ENCODE measurements at regions not wholly inside any gene's neighbourhood (a gene's known extent, or its start where the extent isn't known, plus 50 kb on each side); places are given as distances from the start of the nearest gene placed in this dataset.
A peak's percentile ranks its signal among the peaks of the same experiment; 100 is the strongest.
"Not testable (repeated sequence)": the region's sequence is repeated elsewhere in the genome, so short reads cannot be mapped to it uniquely, and the experiment has no call there.

GRCh38 chr13:62524498-62524897 lies 1108.8 kb upstream of the PCDH20 start:
- DNase-seq: no peak

- DNase-seq: no peak
Measured at GRCh38 chr13:62524061-62524460, 1108.4 kb upstream of the PCDH20 start.

- DNase-seq: peak; percentile 34 to 43
Measured at GRCh38 chr13:62512194-62513141, 1096.8 kb upstream of the PCDH20 start.

GRCh38 chr13:62510906-62511655 lies 1095.4 kb upstream of the PCDH20 start:
- DNase-seq: no peak

- no peak for DNase-seq
Measured at GRCh38 chr13:62502588-62502987, 1086.9 kb upstream of the PCDH20 start.

- DNase-seq: no peak
Measured at GRCh38 chr13:62489731-62490130, 1074.1 kb upstream of the PCDH20 start.

- no peak for DNase-seq
Measured at GRCh38 chr13:62483774-62484173, 1068.1 kb upstream of the PCDH20 start.

- DNase-seq: no peak
Measured at GRCh38 chr13:62482351-62482750, 1066.7 kb upstream of the PCDH20 start.

GRCh38 chr13:62473944-62474237 lies 1058.2 kb upstream of the PCDH20 start:
- DNase-seq: no peak

GRCh38 chr13:62473190-62473943 lies 1057.7 kb upstream of the PCDH20 start:
- DNase-seq: no peak

GRCh38 chr13:62453761-62454160 lies 1038.1 kb upstream of the PCDH20 start:
- no peak for DNase-seq

GRCh38 chr13:62450759-62451158 lies 1035.1 kb upstream of the PCDH20 start:
- DNase-seq: no peak

- DNase-seq: not testable (repeated sequence)
Measured at GRCh38 chr13:62447771-62448382, 1032.2 kb upstream of the PCDH20 start.

- DNase-seq: no peak
Measured at GRCh38 chr13:62444805-62445204, 1029.2 kb upstream of the PCDH20 start.

GRCh38 chr13:62434081-62434480 lies 1018.4 kb upstream of the PCDH20 start:
- DNase-seq: no peak

GRCh38 chr13:62433660-62434059 lies 1018.0 kb upstream of the PCDH20 start:
- DNase-seq: no peak

GRCh38 chr13:62432906-62433305 lies 1017.3 kb upstream of the PCDH20 start:
- DNase-seq: no peak

GRCh38 chr13:62432295-62432694 lies 1016.6 kb upstream of the PCDH20 start:
- no peak for DNase-seq

GRCh38 chr13:62431852-62432251 lies 1016.2 kb upstream of the PCDH20 start:
- no peak for DNase-seq

GRCh38 chr13:62418872-62419271 lies 1003.2 kb upstream of the PCDH20 start:
- DNase-seq: no peak

- DNase-seq: no peak
Measured at GRCh38 chr13:62418376-62418775, 1002.7 kb upstream of the PCDH20 start.

GRCh38 chr13:62407871-62408270 lies 992.2 kb upstream of the PCDH20 start:
- no peak for DNase-seq

- no peak for DNase-seq
Measured at GRCh38 chr13:62388515-62388914, 972.9 kb upstream of the PCDH20 start.
